IMR-90 (cell line): ENCODE measurements at regions not wholly inside any gene's neighbourhood (a gene's known extent, or its start where the extent isn't known, plus 50 kb on each side); places are given as distances from the start of the nearest gene placed in this dataset.

Experiments
- ATAC-seq: fragments of 200-7000 bp; cut with Tn5 transposase; 2 replicates; pipeline ENCODE4 v1.9.1; 2020; ENCODE audit warnings: low read depth, mild to moderate bottlenecking, moderate library complexity
- BruUV-seq: library from RNA; stranded (reverse); fragments of 400-500 nt; replicated peaks from 2 replicates; lab custom pipeline; 2021; lab: Mats Ljungman, UMichigan
- CTCF ChIA-PET: fragments of 300-600 bp; formaldehyde crosslinking; extraction: SDS; loops from one replicate; lab custom pipeline; 2021; ENCODE audit warnings: antibody characterized with exemption; lab: Yijun Ruan, JAX
- POLR2A ChIA-PET: fragments of 300-600 bp; sonication (Branson Sonifier 250); formaldehyde crosslinking; loops from one replicate; lab custom pipeline; 2022; ENCODE audit warnings: antibody characterized with exemption; ENCODE audit not compliant: unreplicated experiment; lab: Charles Lee
- DNase-seq: peaks from one replicate; pipeline ENCODE4 v3.0.0; 2013
- H2AFZ ChIP-seq: replicated peaks from 2 replicates; pipeline ENCODE3; 2013; ENCODE audit warnings: low read length, mild to moderate bottlenecking; ENCODE audit not compliant: poor library complexity
- H2AK5ac ChIP-seq: 2 replicates; pipeline ENCODE4 v1.6.1; 2013; ENCODE audit warnings: low read depth, low read length, inconsistent platforms
- H2AK9ac ChIP-seq: replicated peaks from 2 replicates; pipeline ENCODE3; 2013; ENCODE audit warnings: mild to moderate bottlenecking, low read depth, low read length, moderate library complexity; ENCODE audit not compliant: poor library complexity
- H2BK120ac ChIP-seq: 2 replicates; pipeline ENCODE4 v1.6.1; 2013; ENCODE audit warnings: low read depth, low read length, inconsistent platforms
- H2BK15ac ChIP-seq: 3 replicates; pipeline ENCODE4 v1.6.1; 2013; ENCODE audit warnings: low read depth, low read length, inconsistent platforms
- H2BK20ac ChIP-seq: 2 replicates; pipeline ENCODE4 v1.6.1; 2013; ENCODE audit warnings: low read depth, mild to moderate bottlenecking, inconsistent platforms, low read length, moderate library complexity
- H2BK5ac ChIP-seq: 2 replicates; pipeline ENCODE4 v1.6.1; 2013; ENCODE audit warnings: mild to moderate bottlenecking, low read depth, low read length, inconsistent platforms; ENCODE audit not compliant: poor library complexity, severe bottlenecking
- H3K14ac ChIP-seq: replicated peaks from 2 replicates; pipeline ENCODE4 v1.6.1; 2013; ENCODE audit warnings: low read depth, low read length, inconsistent platforms
- H3K18ac ChIP-seq: 2 replicates; pipeline ENCODE4 v1.6.1; 2013; ENCODE audit warnings: low read depth, low read length, control low read depth
- H3K23ac ChIP-seq: 2 replicates; pipeline ENCODE4 v1.6.1; 2013; ENCODE audit warnings: low read depth, low read length, inconsistent platforms
- H3K27ac ChIP-seq: 2 replicates; pipeline ENCODE4 v1.5.1; 2013; ENCODE audit warnings: mild to moderate bottlenecking, control low read depth, low read length; ENCODE audit not compliant: insufficient read depth
- H3K27me3 ChIP-seq: 2 replicates; pipeline ENCODE4 v1.6.1; 2013; ENCODE audit warnings: low read length; ENCODE audit not compliant: control insufficient read depth, insufficient read depth
- H3K36me3 ChIP-seq: 2 replicates; pipeline ENCODE4 v1.6.1; 2013; ENCODE audit warnings: low read length, mixed read lengths; ENCODE audit not compliant: control insufficient read depth, insufficient read depth
- H3K4ac ChIP-seq: 2 replicates; pipeline ENCODE4 v1.6.1; 2013; ENCODE audit warnings: low read depth, low read length, inconsistent platforms
- H3K4me1 ChIP-seq: 2 replicates; pipeline ENCODE4 v1.6.1; 2013; ENCODE audit warnings: low read length, mixed read lengths; ENCODE audit not compliant: control insufficient read depth, insufficient read depth
- H3K4me2 ChIP-seq: 2 replicates; pipeline ENCODE4 v1.6.1; 2013; ENCODE audit warnings: low read depth, mild to moderate bottlenecking, control low read depth, low read length, moderate library complexity
- H3K4me3 ChIP-seq: 2 replicates; pipeline ENCODE4 v1.5.1; 2013; ENCODE audit warnings: low read depth, mild to moderate bottlenecking, control low read depth, low read length, moderate library complexity; ENCODE audit not compliant: insufficient read depth
- H3K56ac ChIP-seq: 2 replicates; pipeline ENCODE4 v1.6.1; 2013; ENCODE audit warnings: low read length, inconsistent platforms; ENCODE audit not compliant: insufficient read depth; ENCODE audit errors: extremely low read depth
- H3K79me1 ChIP-seq, 2 experiments: 2 replicates each; pipeline ENCODE4 v1.6.1; 2013; ENCODE audit warnings: low read length in 2 of 2, inconsistent platforms in 1 of 2, low read depth in 1 of 2
- H3K9ac ChIP-seq: 2 replicates; pipeline ENCODE4 v1.6.1; 2013; ENCODE audit warnings: low read depth, low read length, control low read depth
- H3K9me1 ChIP-seq: 2 replicates; pipeline ENCODE4 v1.6.1; 2013; ENCODE audit warnings: low read length, inconsistent platforms; ENCODE audit not compliant: insufficient read depth
- H3K9me3 ChIP-seq: 2 replicates; pipeline ENCODE4 v1.6.1; 2013; ENCODE audit warnings: low read length; ENCODE audit not compliant: control insufficient read depth, insufficient read depth
- H4K20me1 ChIP-seq: 2 replicates; pipeline ENCODE4 v1.6.1; 2013; ENCODE audit warnings: low read length, inconsistent platforms; ENCODE audit not compliant: insufficient read depth
- H4K5ac ChIP-seq: 2 replicates; pipeline ENCODE4 v1.6.1; 2013; ENCODE audit warnings: mild to moderate bottlenecking, low read depth, low read length, control low read depth
- H4K8ac ChIP-seq, 2 experiments: 2 replicates each; pipeline ENCODE4 v1.6.1; 2013; ENCODE audit warnings: low read depth in 2 of 2, low read length in 2 of 2, control low read depth in 1 of 2, inconsistent platforms in 1 of 2
- H4K91ac ChIP-seq: 2 replicates; pipeline ENCODE4 v1.6.1; 2013; ENCODE audit warnings: low read depth, low read length, inconsistent platforms; ENCODE audit not compliant: insufficient read depth
- BHLHE40 ChIP-seq: fragments of 150-350 bp; IDR thresholded peaks from 2 replicates; pipeline ENCODE4 v1.6.1; 2016; ENCODE audit warnings: mild to moderate bottlenecking, low read depth, low read length
- CEBPB ChIP-seq: IDR thresholded peaks from 2 replicates; pipeline ENCODE4 v1.6.1; 2012; ENCODE audit warnings: low read depth, low read length, improper control_type of control experiment
- CHD1 ChIP-seq: IDR thresholded peaks from 2 replicates; pipeline ENCODE4 v1.6.1; 2012; ENCODE audit warnings: low read depth, low read length, improper control_type of control experiment
- CTCF ChIP-seq: conservative IDR thresholded peaks from 2 replicates; pipeline ENCODE4 v1.5.1; 2012; ENCODE audit warnings: mild to moderate bottlenecking, low read depth, low read length, improper control_type of control experiment
- ELK1 ChIP-seq: fragments of 150-350 bp; IDR thresholded peaks from 2 replicates; pipeline ENCODE4 v1.6.1; 2016; ENCODE audit warnings: low read depth, mild to moderate bottlenecking, low read length, moderate library complexity, borderline replicate concordance
- FOS ChIP-seq: fragments of 150-350 bp; IDR thresholded peaks from 2 replicates; pipeline ENCODE4 v1.6.1; 2016; ENCODE audit warnings: low read depth, low read length
- MAFK ChIP-seq: IDR thresholded peaks from 2 replicates; pipeline ENCODE4 v1.6.1; 2012; ENCODE audit warnings: low read depth, low read length, improper control_type of control experiment
- MAZ ChIP-seq: IDR thresholded peaks from 2 replicates; pipeline ENCODE4 v1.6.1; 2012; ENCODE audit warnings: low read depth, mild to moderate bottlenecking, low read length, improper control_type of control experiment, moderate library complexity, borderline replicate concordance
- MXI1 ChIP-seq: IDR thresholded peaks from 2 replicates; pipeline ENCODE4 v1.6.1; 2012; ENCODE audit warnings: low read depth, mild to moderate bottlenecking, low read length, moderate library complexity, borderline replicate concordance
- NFE2L2 ChIP-seq: fragments of 150-350 bp; IDR thresholded peaks from 2 replicates; pipeline ENCODE4 v1.6.1; 2016; ENCODE audit warnings: low read depth, mild to moderate bottlenecking, low read length
- POLR2A ChIP-seq: IDR thresholded peaks from 2 replicates; pipeline ENCODE4 v1.6.1; 2012; ENCODE audit warnings: mild to moderate bottlenecking, low read depth, low read length
- RAD21 ChIP-seq: IDR thresholded peaks from 2 replicates; pipeline ENCODE4 v1.6.1; 2012; ENCODE audit warnings: low read length, improper control_type of control experiment
- RCOR1 ChIP-seq: IDR thresholded peaks from 2 replicates; pipeline ENCODE4 v1.6.1; 2012; ENCODE audit warnings: mild to moderate bottlenecking, low read length, improper control_type of control experiment; ENCODE audit not compliant: insufficient replicate concordance
- RFX5 ChIP-seq: IDR thresholded peaks from 2 replicates; pipeline ENCODE4 v1.8.0; 2012; ENCODE audit warnings: low read depth, mild to moderate bottlenecking, low read length, moderate library complexity
- SMC3 ChIP-seq: fragments of 150-350 bp; IDR thresholded peaks from 2 replicates; pipeline ENCODE4 v1.6.1; 2016; ENCODE audit warnings: low read depth, mild to moderate bottlenecking, antibody characterized with exemption, low read length, moderate library complexity
- USF2 ChIP-seq: fragments of 150-350 bp; IDR thresholded peaks from 2 replicates; pipeline ENCODE4 v1.6.1; 2017; ENCODE audit warnings: mild to moderate bottlenecking, antibody characterized with exemption, low read length, low read depth
- whole genome bisulfite sequencing, 2 experiments: methylation state at CpG; one replicate each; pipeline versions ENCODE4 v1.1.5 to v1.1.7; 2013; ENCODE audit warnings: missing lambda C conversion rate in 2 of 2; ENCODE audit not compliant: insufficient read length in 1 of 2; ENCODE audit errors: extremely low coverage in 2 of 2; 5-methylcytosine and 5-hydroxymethylcytosine counted together
- dilution Hi-C: fragments of 300-500 bp; cut with HindIII; formaldehyde crosslinking; loops from one replicate; pipeline ENCODE4 v1.14.3; 2018; ENCODE audit warnings: low sequenced_read_pairs; ENCODE audit not compliant: unreplicated experiment
- in situ Hi-C: fragments of 300-500 bp; cut with MboI; formaldehyde crosslinking; loops from 3 replicates; pipeline ENCODE4 v1.14.3; 2019; ENCODE audit warnings: low sequenced_read_pairs, inconsistent platforms, mixed read lengths
- intact Hi-C: fragments of 100-400 bp; cut with micrococcal nuclease; formaldehyde crosslinking; loops from 2 replicates; pipeline ENCODE4 v1.10.0; 2022

- Histone ChIP-seq H2AK9ac (no peak overlapping the region), H3K4me1 (no peaks in the 10 kb centered on the region), H4K20me1 (no peaks in the 10 kb centered on the region), H3K23ac (no peak overlapping the region), H2BK20ac (no peak overlapping the region), H3K9ac (no peak overlapping the region), H2AK5ac (no peak overlapping the region), H2BK5ac (no peak overlapping the region), H4K8ac (no peak overlapping the region), H3K36me3 (no peaks in the 10 kb centered on the region), H3K4me2 (no peak overlapping the region), H4K5ac (no peak overlapping the region), H3K18ac (no peak overlapping the region), H3K4me3 (no peak overlapping the region), H3K27me3 (no peaks in the 10 kb centered on the region), H2BK15ac (no peak overlapping the region), H3K14ac (no peak overlapping the region), H4K91ac (no peak overlapping the region), H3K56ac (no peak overlapping the region), H3K9me1 (no peaks in the 10 kb centered on the region), H3K27ac (no peak overlapping the region), H2AFZ (no peak overlapping the region), H3K4ac (no peak overlapping the region), H3K9me3 (no peaks in the 10 kb centered on the region), H3K79me1 (no peaks in the 10 kb centered on the region), H2BK120ac (no peak overlapping the region)
- no CpG with 5 or more reads among the region's 5 CpGs for WGBS, 2 experiments
- ATAC-seq (no peak), DNase-seq (no peak)
- dilution Hi-C loops (no loop called here), intact Hi-C loops (no loop called here), in situ Hi-C loops (no loop called here)
- ChIA-PET CTCF (no interaction called here), POLR2A (no interaction called here)
- no TSS peak for BruUV-seq
- no peak for TF ChIP-seq MAZ
- no peak for TF ChIP-seq ELK1
- no peak for TF ChIP-seq FOS
- TF ChIP-seq BHLHE40 = no peak
- TF ChIP-seq SMC3 = no peak
- TF ChIP-seq CHD1 = no peak
- TF ChIP-seq USF2 = no peak
- no peak for TF ChIP-seq RCOR1
- TF ChIP-seq MXI1 = no peak
- no peak for TF ChIP-seq CTCF
- TF ChIP-seq RFX5 = no peak
- TF ChIP-seq MAFK = no peak
- TF ChIP-seq RAD21 = no peak
- no peak for TF ChIP-seq NFE2L2
- no peak for TF ChIP-seq POLR2A
- TF ChIP-seq CEBPB = no peak
These were observed 215.0 kb upstream of the EGLN3 start for GRCh38 chr14:34165847-34166350.
